NCI-H1417 treated with DMSO at 0.1 percent for 48 hours (cell line): ENCODE measurements at regions not wholly inside any gene's neighbourhood (a gene's known extent, or its start where the extent isn't known, plus 50 kb on each side); places are given as distances from the start of the nearest gene placed in this dataset.

ENCODE experiments used
- DNase-seq: peaks from one replicate; lab custom pipeline; 2025; lab: John Stamatoyannopoulos, UW

GRCh38 chr5:133708331-133708850 lies 96.0 kb upstream of the FSTL4 start:
- no peak for DNase-seq

DNA sequence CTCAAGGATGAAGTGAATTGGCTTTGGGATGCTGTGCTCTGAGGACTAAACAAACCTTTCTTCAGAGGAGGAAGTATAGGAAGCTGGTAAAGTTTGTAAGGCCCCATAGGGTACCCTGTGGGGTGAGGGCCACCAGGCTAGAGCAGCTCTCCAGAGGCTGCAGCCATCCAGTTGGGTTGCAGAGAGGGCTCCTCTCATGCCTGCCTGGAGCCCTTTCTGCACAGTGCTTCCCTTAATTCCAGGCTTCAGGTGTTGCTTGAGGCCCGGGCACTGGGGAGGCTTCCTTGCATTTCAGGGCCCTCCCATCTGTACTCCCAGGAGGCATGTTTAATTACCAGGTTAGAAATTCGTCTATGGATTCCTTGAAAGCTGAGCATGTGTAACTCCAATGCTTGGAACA lies 95.3 kb upstream of the FSTL4 start:
- DNase-seq = no peak

DNA sequence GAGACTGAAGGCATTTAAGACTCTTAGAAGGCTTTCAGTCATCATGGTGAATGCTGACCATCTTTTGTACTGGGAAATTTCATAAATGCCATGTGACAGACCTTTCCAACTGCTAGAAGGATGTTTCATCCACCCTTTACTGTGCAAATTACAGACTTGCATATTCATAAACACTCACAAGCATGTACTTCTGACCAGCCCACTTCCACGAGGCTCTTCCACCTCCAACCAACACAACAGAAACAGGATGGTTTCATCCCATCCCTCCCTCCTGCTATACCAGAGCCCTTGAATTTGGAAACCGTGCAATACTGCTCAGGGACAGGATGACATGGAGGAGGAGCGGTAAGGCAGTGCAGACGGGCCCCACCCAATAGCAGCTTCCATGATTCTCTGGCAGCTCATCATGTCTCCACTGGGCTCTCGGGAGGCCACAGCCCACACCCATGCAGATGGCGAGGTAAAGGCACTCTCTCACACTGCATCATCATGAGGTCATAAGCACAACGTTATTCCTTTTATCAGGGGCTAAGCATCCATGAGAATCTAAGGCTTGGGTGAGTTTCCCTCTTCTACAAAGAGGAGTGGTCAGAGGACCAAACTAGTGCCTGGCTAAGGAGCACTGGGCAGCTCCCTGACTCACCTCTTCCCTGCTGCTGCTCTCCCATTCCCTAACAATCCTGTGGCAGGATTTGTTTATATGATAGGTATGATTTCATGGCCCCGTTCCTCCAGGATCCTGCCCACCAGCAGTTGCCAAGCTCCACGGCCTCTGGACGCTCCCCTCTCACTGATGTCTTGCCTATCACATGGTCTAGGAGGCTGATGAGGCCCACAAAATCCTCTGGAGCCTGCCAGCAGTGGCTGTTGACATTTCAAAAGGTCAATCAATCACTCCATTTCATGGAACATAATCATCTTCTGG lies 94.4 kb upstream of the FSTL4 start:
- no peak for DNase-seq

- no peak for DNase-seq
Observed at GRCh38 chr5:133705331-133705730, 93.0 kb upstream of the FSTL4 start.

GRCh38 chr5:133704411-133704810 lies 92.1 kb upstream of the FSTL4 start:
- DNase-seq = no peak

DNA sequence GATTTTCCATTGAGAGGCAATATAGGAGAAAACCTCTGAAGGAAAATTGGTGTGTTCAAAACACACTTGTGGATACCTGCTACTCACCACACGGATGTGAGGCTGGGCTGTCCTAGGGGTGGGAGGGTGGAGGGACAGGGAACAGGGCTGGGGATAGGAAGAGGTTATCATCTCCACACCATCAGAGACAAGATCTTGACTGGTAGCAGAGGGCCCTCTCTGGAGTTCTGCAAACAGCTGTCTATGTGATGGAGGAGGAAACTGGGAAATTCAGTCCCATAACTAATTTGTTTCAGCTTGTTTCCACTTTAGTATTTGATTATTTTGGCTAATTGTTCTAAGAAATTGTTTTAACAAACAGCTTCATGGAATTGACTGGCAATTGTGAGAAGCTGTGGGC lies 91.6 kb upstream of the FSTL4 start:
- no peak for DNase-seq

GRCh38 chr5:133702791-133703770 lies 90.7 kb upstream of the FSTL4 start:
- no peak for DNase-seq

- no peak for DNase-seq
Observed at GRCh38 chr5:133701871-133702270, 89.5 kb upstream of the FSTL4 start.

DNA sequence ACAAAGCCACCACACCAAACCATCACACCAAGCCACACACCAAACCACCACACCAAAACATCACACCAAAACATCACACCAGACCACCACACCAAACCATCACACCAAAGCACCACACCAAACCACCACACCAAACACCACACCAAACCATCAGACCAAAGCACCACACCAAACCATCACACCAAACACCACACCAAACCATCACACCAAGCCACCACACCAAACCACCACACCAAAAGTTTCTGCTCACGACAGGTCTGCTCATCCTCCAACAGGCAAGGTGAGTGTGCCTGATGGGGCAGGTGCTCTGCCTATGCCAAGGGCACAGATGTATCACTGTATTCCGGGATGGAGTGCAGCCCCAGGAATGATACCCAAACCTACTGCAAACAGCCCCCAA lies 87.9 kb upstream of the FSTL4 start:
- DNase-seq = no peak

GRCh38 chr5:133698646-133699526 lies 86.5 kb upstream of the FSTL4 start:
- DNase-seq = no peak

DNA sequence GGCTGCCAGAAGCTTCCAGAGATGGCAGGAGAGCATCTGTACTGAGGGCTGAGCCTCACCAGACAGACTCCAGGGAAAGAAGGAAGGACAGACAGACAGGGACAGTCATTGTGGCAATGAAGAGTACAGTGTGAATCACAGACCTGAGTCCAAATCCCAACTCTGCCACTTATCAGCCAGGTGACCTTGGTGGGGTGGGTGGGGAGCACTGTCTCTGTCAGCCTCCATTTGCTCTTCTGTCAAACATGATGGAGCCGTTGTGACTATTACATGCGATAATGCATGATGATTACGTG lies 85.9 kb upstream of the FSTL4 start:
- no peak for DNase-seq

DNA sequence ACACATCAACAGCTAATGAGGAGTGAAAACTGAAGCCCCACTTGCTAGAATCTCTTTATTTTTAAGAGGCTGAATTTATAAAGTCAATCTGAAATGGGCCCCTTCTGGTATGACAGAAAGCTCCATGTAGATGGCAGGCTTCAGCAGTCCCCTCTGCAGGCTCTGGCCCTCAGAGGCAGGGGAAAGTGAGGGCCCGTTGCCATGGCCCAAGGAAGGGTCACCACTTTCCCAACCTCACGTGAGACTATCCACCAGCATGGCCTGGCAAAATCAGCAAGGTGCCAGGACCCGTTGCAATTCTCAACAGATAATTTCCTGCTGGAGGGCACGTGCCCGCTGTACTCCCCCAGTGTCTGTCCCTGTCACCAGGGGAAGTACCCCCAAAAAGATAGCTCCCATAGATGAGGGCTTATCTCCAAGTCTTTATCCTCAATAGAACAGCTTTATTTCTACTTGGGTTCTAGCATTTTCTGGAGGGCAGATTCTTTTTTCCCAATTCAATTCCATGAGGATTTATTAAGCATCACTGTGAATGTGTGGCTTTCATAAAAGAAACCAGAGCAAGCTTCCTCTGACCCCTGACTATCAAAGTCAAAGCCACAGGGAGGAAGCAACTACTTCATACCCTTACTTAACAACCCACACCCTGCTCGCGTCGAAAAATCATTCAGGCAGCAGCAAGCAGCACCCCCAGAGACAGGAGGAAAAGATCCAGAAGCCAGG lies 85.4 kb upstream of the FSTL4 start:
- no peak for DNase-seq

DNA sequence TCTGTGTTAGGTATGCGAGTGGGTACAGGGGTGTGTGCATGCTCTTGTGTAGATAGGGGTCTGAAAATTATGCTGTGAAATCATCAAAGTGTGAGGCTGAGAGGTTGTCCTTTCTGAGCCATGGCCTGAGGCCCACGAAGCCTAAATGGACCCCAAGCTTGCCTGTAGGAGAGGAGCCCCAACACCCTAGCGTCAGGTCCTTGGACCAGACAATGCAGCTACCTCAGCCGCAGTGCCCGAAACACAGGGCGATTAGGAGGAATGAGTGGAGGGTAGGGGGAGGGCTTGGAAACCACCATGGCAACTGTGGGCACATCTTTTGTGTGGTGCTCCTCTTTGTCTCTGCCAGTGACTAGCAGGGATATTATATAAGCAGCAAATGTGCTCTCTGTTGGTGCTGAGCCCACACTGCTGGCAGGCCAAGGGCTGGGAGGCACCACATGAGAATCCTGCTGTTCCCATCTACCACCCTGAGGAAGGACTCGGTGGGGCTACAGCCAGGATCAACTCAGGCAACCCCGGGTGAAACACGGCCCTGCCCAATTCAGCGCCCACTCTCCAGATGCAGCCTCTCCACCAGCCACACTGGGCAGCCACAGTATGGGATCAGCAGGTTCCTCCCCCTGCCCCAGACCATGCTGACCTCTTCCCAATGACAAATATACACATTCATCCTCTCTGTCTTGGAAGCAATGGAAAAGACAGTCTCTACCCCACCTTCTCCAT lies 84.6 kb upstream of the FSTL4 start:
- DNase-seq = no peak

- DNase-seq = no peak
Observed at GRCh38 chr5:133696006-133696584, 83.8 kb upstream of the FSTL4 start.

DNA sequence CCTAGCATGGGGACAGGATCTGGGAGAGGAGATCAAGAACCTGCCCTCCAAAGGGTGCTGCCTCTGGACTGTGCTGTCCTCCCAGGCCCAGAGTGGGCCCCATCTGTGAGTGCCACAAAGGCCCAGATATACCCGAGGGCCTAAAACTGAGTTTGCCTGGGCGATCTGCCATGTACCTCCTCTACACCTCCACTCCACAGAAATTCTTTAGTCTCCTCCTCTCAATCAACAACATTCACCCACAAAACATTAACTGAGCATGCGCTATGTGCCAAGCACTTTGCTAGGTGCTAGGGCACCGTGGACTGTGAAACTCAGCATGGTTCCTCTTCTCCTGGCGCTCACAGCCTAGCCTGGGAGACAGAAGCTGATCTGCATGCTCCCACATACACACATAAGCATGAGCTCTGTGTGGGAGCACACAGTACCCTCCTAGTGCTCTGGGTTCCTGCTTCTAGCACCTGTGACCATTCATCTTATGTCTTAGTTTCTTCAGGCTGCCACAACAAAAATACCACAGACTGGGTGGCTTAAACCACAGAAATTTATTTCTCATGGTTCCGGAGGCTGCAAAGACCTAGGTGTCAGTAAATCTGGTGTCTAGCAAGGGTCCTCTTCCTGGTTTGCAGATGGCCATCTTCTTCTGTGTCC lies 82.0 kb upstream of the FSTL4 start:
- no peak for DNase-seq

- no peak for DNase-seq
Observed at GRCh38 chr5:133691448-133691847, 79.1 kb upstream of the FSTL4 start.

GRCh38 chr5:133690746-133691145 lies 78.4 kb upstream of the FSTL4 start:
- no peak for DNase-seq

GRCh38 chr5:133688391-133688790 lies 76.0 kb upstream of the FSTL4 start:
- DNase-seq = no peak

- no peak for DNase-seq
Observed at GRCh38 chr5:133687212-133688061, 75.1 kb upstream of the FSTL4 start.
